ENCODE measurements at regions not wholly inside any gene's neighbourhood (a gene's known extent, or its start where the extent isn't known, plus 50 kb on each side); places are given as distances from the start of the nearest gene placed in this dataset.

DNA sequence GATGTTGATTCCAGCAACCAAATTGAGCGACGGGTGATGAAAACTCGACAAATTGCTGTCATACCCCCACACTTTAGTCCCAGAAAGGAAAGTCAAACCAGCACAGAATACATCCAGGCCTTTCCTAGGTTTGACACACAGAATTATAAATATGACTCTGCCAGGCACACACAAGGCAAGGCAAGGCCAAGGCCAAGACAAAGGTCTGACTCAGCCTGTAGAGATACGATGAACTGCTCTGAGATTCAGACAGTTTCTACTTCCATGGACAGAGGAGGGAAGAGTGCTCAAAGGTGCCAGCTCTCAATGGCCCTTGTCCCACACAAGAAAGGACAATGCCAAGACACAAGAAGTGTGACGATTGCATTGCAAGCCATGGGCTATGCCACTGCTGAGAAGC is 880.2 kb upstream of the TMEM132C start:
- no peak overlapping the region for H3K27ac ChIP-seq

DNA sequence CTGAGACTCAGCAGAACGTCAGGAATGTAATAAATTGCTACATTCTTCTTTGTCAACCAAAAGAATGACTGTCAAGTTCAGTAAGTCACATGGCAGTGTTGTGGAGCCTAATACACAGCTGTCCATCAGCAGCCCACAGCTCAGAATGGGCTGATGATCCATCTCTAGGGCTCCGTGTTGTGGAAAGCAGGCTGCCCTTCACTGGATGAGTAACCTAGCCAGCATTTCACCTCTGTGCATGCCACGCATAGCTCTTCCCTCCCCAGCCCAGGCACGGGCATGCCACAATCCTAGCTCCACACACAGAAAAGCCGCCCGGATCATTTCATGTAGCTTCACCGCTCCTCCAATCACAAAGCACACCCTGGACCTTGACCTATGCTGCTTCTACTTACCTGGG is 878.0 kb upstream of the TMEM132C start:
- TF ChIP-seq, protein P1, sequence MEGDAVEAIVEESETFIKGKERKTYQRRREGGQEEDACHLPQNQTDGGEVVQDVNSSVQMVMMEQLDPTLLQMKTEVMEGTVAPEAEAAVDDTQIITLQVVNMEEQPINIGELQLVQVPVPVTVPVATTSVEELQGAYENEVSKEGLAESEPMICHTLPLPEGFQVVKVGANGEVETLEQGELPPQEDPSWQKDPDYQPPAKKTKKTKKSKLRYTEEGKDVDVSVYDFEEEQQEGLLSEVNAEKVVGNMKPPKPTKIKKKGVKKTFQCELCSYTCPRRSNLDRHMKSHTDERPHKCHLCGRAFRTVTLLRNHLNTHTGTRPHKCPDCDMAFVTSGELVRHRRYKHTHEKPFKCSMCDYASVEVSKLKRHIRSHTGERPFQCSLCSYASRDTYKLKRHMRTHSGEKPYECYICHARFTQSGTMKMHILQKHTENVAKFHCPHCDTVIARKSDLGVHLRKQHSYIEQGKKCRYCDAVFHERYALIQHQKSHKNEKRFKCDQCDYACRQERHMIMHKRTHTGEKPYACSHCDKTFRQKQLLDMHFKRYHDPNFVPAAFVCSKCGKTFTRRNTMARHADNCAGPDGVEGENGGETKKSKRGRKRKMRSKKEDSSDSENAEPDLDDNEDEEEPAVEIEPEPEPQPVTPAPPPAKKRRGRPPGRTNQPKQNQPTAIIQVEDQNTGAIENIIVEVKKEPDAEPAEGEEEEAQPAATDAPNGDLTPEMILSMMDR (IDR thresholded peaks at IDR 0.05; ENCODE audit: low read depth, low read length) = no peak
- Histone ChIP-seq H3K36me3 (no peaks in the 10 kb centered on the region), H3K27me3 (ENCODE audit: insufficient read depth, low read depth, severe bottlenecking) (no peaks in the 10 kb centered on the region), H3K9me3 (ENCODE audit: severe bottlenecking) (no peaks in the 10 kb centered on the region), H3K4me3 (ENCODE audit: low read depth, low read length) (no peak overlapping the region), H3K27ac (no peak overlapping the region)
- no peak for DNase-seq

More for the DNA sequence above, 880.2 kb upstream of the TMEM132C start:
- Histone ChIP-seq H3K36me3 (no peaks in the 10 kb centered on the region), H3K27me3 (ENCODE audit: insufficient read depth, low read depth, severe bottlenecking) (no peaks in the 10 kb centered on the region), H3K9me3 (ENCODE audit: severe bottlenecking) (no peaks in the 10 kb centered on the region), H3K4me3 (ENCODE audit: low read depth, low read length) (no peak overlapping the region)
- TF ChIP-seq, protein P1 (IDR thresholded peaks at IDR 0.05; ENCODE audit: low read depth, low read length) = no peak
- DNase-seq = no peak

DNA sequence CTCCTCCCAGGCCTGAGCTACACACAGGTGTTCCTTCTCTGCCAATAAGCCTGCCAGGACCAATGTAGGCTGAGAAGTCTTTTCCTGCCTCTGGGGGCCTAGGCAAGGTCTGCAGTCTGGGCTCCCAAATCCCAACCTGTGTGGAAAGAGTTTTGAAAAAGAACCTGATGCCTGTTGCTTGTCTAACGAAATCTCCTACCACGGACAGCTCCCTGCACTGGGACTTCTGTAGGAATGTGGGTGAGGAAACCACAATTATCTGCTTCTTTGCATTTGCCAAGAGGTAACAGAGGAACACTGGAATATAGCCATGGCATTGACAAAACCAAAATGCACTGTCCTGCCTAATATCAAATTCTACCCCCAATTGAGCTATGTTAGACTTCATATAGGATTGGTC is 877.0 kb upstream of the TMEM132C start:
- Histone ChIP-seq H3K27me3 (ENCODE audit: insufficient read depth, low read depth, severe bottlenecking) (no peaks in the 10 kb centered on the region), H3K27ac (no peak overlapping the region), H3K36me3 (no peaks in the 10 kb centered on the region), H3K9me3 (ENCODE audit: severe bottlenecking) (no peaks in the 10 kb centered on the region), H3K4me3 (ENCODE audit: low read depth, low read length) (no peak overlapping the region)
- TF ChIP-seq, protein P1 (IDR thresholded peaks at IDR 0.05; ENCODE audit: low read depth, low read length) = no peak
- no peak for DNase-seq

DNA sequence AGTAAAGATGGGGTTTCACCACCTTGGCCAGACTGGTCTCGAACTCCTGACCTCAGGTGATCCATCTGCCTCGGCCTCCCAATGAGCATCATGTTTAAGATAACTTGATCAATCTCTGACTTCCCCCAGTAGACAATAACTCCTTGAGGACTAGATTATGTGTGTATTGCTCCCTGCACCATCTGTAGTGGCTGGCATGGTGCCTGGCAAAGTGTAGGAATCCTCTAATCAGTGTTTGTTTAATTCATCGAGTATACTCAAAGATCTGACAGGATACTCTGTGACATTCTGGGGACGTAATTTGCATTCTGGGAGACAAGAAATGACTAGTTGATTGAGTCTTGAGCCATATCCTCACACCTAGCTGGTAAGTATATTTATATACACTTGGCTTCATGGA is 873.5 kb upstream of the TMEM132C start:
- Histone ChIP-seq H3K36me3 (no peaks in the 10 kb centered on the region), H3K27me3 (ENCODE audit: insufficient read depth, low read depth, severe bottlenecking) (no peaks in the 10 kb centered on the region), H3K4me3 (ENCODE audit: low read depth, low read length) (no peak overlapping the region), H3K9me3 (ENCODE audit: severe bottlenecking) (no peaks in the 10 kb centered on the region), H3K27ac (no peak overlapping the region)
- TF ChIP-seq, protein P1 (IDR thresholded peaks at IDR 0.05; ENCODE audit: low read depth, low read length) = no peak
- no peak for DNase-seq

DNA sequence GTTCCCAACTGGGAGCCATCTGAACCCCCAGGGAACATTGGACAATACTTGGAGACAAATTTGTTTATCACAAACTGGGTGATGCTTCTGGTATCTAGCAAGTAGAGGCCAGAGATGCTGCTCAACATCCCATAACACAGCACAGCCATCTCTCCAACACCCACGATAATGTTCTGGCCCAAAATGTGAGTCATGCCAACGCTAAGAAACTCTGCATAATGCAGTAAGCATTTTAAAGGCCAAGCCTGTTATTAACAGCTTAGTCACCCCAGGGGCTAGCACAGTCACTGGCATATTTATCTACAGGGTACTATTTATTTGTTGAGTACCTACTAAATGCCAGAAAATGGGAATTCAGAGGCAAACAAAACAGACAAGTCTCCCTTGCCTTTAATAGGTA is 873.1 kb upstream of the TMEM132C start:
- H3K36me3 ChIP-seq = no peaks in the 10 kb centered on the region
- TF ChIP-seq, protein P1 (IDR thresholded peaks at IDR 0.05; ENCODE audit: low read depth, low read length) = no peak
- no peaks in the 10 kb centered on the region for H3K9me3 ChIP-seq (ENCODE audit: severe bottlenecking)
- no peaks in the 10 kb centered on the region for H3K27me3 ChIP-seq (ENCODE audit: insufficient read depth, low read depth, severe bottlenecking)
- H3K27ac ChIP-seq = no peak overlapping the region
- no peak for DNase-seq
- no peak overlapping the region for H3K4me3 ChIP-seq (ENCODE audit: low read depth, low read length)

DNA sequence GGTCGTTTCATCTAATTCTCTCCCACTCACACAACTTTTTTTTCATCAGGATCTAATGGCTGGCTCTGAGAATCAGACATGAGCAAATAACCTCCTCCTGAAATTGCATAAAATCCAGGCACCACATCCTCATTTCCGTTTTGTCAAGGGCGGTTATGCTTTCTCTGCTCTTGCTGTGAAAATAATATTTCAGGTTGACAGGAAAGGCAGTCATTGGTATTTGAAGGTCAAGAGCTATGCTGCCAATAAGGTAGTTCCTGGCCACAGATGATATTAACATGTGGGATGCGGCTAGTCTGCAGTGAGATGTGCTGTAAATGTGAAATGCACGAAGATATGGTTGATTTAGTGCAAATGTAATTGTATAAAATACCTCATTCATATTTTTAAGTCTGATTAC is 870.2 kb upstream of the TMEM132C start:
- Histone ChIP-seq H3K9me3 (ENCODE audit: severe bottlenecking) (no peaks in the 10 kb centered on the region), H3K36me3 (no peaks in the 10 kb centered on the region), H3K27me3 (ENCODE audit: insufficient read depth, low read depth, severe bottlenecking) (no peaks in the 10 kb centered on the region), H3K4me3 (ENCODE audit: low read depth, low read length) (no peak overlapping the region), H3K27ac (no peak overlapping the region)
- no peak for DNase-seq
- TF ChIP-seq, protein P1 (IDR thresholded peaks at IDR 0.05; ENCODE audit: low read depth, low read length) = no peak
